Natural killer cell (primary cell): ENCODE measurements at regions not wholly inside any gene's neighbourhood (a gene's known extent, or its start where the extent isn't known, plus 50 kb on each side); places are given as distances from the start of the nearest gene placed in this dataset.

Experiments used
- ATAC-seq, 3 donors: fragments of 150-1000 bp in 2 of 3; fragments of 200-7000 bp in 1 of 3; cut with Tn5 transposase; 1 replicate in 1 of 3; 2 replicates in 2 of 3; pipeline ENCODE4 v1.10.0; 2021; ENCODE audit warnings: mild to moderate bottlenecking in 2 of 3, moderate library complexity in 2 of 3
- DNase-seq, 2 donors: peaks; one replicate each; pipeline versions ENCODE4 v3.0.0 to v3.0.0-alpha.2; 2013 to 2021; ENCODE audit warnings: mixed read lengths in 1 of 2
- H3K27ac ChIP-seq: one replicate; pipeline ENCODE4 v1.5.1; 2013; ENCODE audit warnings: mild to moderate bottlenecking, low read length
- H3K27me3 ChIP-seq: one replicate; pipeline ENCODE4 v1.6.1; 2013; ENCODE audit warnings: low read length; ENCODE audit not compliant: control insufficient read depth, insufficient read depth
- H3K36me3 ChIP-seq: one replicate; pipeline ENCODE4 v1.6.1; 2013; ENCODE audit warnings: low read length; ENCODE audit not compliant: control insufficient read depth, insufficient read depth
- H3K4me1 ChIP-seq: one replicate; pipeline ENCODE4 v1.6.1; 2013; ENCODE audit warnings: low read length; ENCODE audit not compliant: control insufficient read depth, insufficient read depth
- H3K4me3 ChIP-seq: one replicate; pipeline ENCODE4 v1.5.1; 2013; ENCODE audit warnings: low read length
- H3K9me3 ChIP-seq: one replicate; pipeline ENCODE4 v1.6.1; 2013; ENCODE audit warnings: low read length; ENCODE audit not compliant: control insufficient read depth, insufficient read depth
- H3K27ac Mint-ChIP-seq, 2 donors: one replicate each; pipeline ENCODE4 v1.8.0; 2022; ENCODE audit warnings: mild to moderate bottlenecking in 2 of 2, mixed read lengths in 2 of 2, moderate library complexity in 1 of 2
- H3K27me3 Mint-ChIP-seq, 2 donors: one replicate each; pipeline ENCODE4 v1.8.0; 2022; ENCODE audit warnings: low read depth in 2 of 2, mixed read lengths in 2 of 2
- H3K36me3 Mint-ChIP-seq: one replicate; pipeline ENCODE4 v1.8.0; 2022; ENCODE audit warnings: mixed read lengths
- H3K4me1 Mint-ChIP-seq, 2 donors: one replicate each; pipeline ENCODE4 v1.8.0; 2022; ENCODE audit warnings: mixed read lengths in 2 of 2
- H3K4me3 Mint-ChIP-seq: one replicate; pipeline ENCODE4 v1.8.0; 2022; ENCODE audit warnings: mild to moderate bottlenecking, moderate library complexity, mixed read lengths
- H3K9me3 Mint-ChIP-seq, 2 donors: one replicate each; pipeline ENCODE4 v1.8.0; 2022; ENCODE audit warnings: mixed read lengths in 2 of 2
- CTCF ChIP-seq: fragments of 200-600 bp; IDR thresholded peaks from one replicate; pipeline ENCODE4 v1.8.0; 2022; ENCODE audit warnings: antibody characterized with exemption
- WGBS: methylation state at CpG from one replicate; pipeline ENCODE4 v1.1.7; 2013; ENCODE audit warnings: missing lambda C conversion rate; ENCODE audit not compliant: insufficient coverage; 5-methylcytosine and 5-hydroxymethylcytosine counted together
- intact Hi-C: fragments of 100-400 bp; cut with micrococcal nuclease; formaldehyde crosslinking; loops from one replicate; pipeline ENCODE4 v1.14.2; 2022

- Mint-ChIP-seq H3K27me3 (no peaks in the 10 kb centered on the region), H3K4me1 (no peaks in the 10 kb centered on the region), H3K36me3 (no peaks in the 10 kb centered on the region), H3K27ac (no peak overlapping the region), H3K4me3 (no peak overlapping the region), H3K9me3 (peaks cover 9 to 12% of the 10 kb centered on the region in 2 donors)
- intact Hi-C loops = no loop called here
- no peaks in the 10 kb centered on the region for H3K36me3 ChIP-seq
- H3K9me3 ChIP-seq = no peaks in the 10 kb centered on the region
- no peak overlapping the region for H3K27ac ChIP-seq
- WGBS = no CpG with 5 or more reads among the region's 1 CpG
- no peaks in the 10 kb centered on the region for H3K27me3 ChIP-seq
- ATAC-seq (no peak), DNase-seq (no peak)
- H3K4me3 ChIP-seq = no peak overlapping the region
- H3K4me1 ChIP-seq = no peaks in the 10 kb centered on the region
- TF ChIP-seq CTCF = no peak
Measured at GRCh38 chr6:92024110-92024509, 1395.2 kb downstream of the EPHA7 start.

- intact Hi-C loops = no loop called here
- no peak overlapping the region for H3K4me3 Mint-ChIP-seq
- no peak overlapping the region for H3K27ac Mint-ChIP-seq
Measured at GRCh38 chr6:92023410-92023966, 1395.9 kb downstream of the EPHA7 start.

GRCh38 chr6:92011681-92012245, 1407.6 kb downstream of the EPHA7 start:
- peaks cover 2% of the 10 kb centered on the region for H3K9me3 ChIP-seq
- DNase-seq = no peak
- intact Hi-C loops = no loop called here
- no peaks in the 10 kb centered on the region for H3K27me3 ChIP-seq
- 94% methylated on average over 29 of the region's 29 CpGs for WGBS
- no peak for ATAC-seq
- no peaks in the 10 kb centered on the region for H3K4me1 ChIP-seq
- Mint-ChIP-seq H3K27ac (no peak overlapping the region), H3K27me3 (no peaks in the 10 kb centered on the region), H3K4me3 (no peak overlapping the region), H3K36me3 (no peaks in the 10 kb centered on the region), H3K4me1 (no peaks in the 10 kb centered on the region), H3K9me3 (peaks cover 11% of the 10 kb centered on the region in 2 donors)
- H3K4me3 ChIP-seq = no peak overlapping the region
- H3K27ac ChIP-seq = no peak overlapping the region
- TF ChIP-seq CTCF = no peak
- H3K36me3 ChIP-seq = no peaks in the 10 kb centered on the region

More at GRCh38 chr6:92023410-92023966, 1395.9 kb downstream of the EPHA7 start:
- TF ChIP-seq CTCF = no peak
- Mint-ChIP-seq H3K9me3 (peaks cover 9 to 12% of the 10 kb centered on the region in 2 donors), H3K36me3 (no peaks in the 10 kb centered on the region), H3K27me3 (no peaks in the 10 kb centered on the region), H3K4me1 (no peaks in the 10 kb centered on the region)
- ATAC-seq (no peak), DNase-seq (no peak)
- H3K27ac ChIP-seq = no peak overlapping the region
- no peaks in the 10 kb centered on the region for H3K9me3 ChIP-seq
- no peaks in the 10 kb centered on the region for H3K27me3 ChIP-seq
- H3K36me3 ChIP-seq = no peaks in the 10 kb centered on the region
- H3K4me3 ChIP-seq = no peak overlapping the region
- no peaks in the 10 kb centered on the region for H3K4me1 ChIP-seq
- 91% methylated on average over 2 of the region's 2 CpGs for WGBS
